ENCODE measurements at regions not wholly inside any gene's neighbourhood (a gene's known extent, or its start where the extent isn't known, plus 50 kb on each side); places are given as distances from the start of the nearest gene placed in this dataset.
"Not testable (repeated sequence)": the region's sequence is repeated elsewhere in the genome, so short reads cannot be mapped to it uniquely, and the experiment has no call there.

DNA sequence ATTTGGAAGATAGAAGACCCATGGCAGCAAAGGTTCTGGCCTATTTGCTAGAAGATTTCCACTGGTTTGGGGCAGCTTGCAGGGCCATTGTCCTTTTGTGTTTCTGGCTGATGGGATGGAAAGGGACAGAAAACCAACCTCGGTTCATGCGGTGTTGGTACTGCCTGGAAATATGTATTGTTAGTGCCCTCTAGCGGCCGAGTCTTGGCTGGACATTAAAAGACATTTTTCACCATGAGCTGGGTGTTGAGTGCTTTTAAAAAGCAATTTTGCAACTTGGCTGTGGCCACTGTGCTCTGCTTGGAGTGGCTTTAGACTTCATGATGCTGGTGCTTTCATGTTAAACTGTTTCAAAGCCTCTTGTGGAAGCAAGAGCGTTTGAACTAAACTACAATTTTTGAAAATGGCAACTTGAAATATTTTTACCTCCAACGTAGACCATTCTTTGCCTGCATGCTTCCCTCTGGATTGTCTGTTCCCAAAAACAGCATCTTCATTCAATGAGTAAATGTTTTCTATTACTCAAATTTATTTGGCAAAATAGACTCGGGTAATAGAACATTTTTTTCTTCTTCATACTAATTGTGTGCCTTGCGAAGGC, 102.7 kb upstream of the TBX5 start:
- DNase-seq (ENCODE audit: low spot score) = no peak
- intact Hi-C loops (cut with DNase I) = loop anchor here (2.0 kb wide), 1 partner anchor 342 kb away; no protein-coding TSS in a partner anchor

DNA sequence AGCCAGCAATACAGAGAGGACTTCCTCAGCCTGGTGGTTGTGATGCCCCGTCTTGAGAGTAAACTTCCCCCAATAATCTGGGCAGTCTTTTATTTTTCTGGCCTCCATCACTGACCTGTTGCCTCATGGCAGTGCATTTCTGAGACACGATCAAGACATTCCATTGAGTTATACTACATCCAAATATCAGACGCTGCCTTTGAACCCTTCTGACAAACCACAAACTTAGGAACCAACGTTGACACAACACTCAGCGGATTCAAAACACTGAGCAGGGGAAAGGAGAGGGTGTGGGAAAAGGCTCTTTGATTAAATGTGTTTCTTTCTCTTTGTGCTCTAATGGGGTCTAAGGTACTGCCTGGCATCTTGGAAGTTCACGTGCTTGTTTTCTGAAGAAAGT, 100.7 kb upstream of the TBX5 start:
- intact Hi-C loops (cut with DNase I) = loop anchor here (2.0 kb wide), 1 partner anchor 526 kb away; no protein-coding TSS in a partner anchor
- no peak for DNase-seq (ENCODE audit: low spot score)

DNA sequence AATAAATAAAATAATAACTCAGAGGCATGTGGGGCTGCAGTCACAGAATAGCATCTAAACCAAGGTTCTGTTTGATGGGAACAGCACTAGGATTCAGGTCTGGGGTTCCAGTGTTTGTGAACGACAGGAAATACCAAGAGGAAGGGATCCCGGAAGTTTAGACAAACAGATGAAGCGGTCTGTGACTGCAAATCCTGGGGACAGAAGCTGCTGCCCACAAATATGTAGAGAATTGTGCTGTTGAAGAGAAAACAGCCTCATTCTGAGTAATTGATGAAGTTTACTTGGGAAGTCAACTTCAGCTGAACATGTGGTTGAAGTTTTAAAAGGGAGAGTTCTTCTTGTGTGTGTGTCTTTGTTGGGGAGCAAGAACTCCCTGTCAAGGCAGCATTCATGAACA, 98.4 kb upstream of the TBX5 start:
- intact Hi-C loops (cut with DNase I) = no loop called here
- no peak for DNase-seq (ENCODE audit: low spot score)

DNA sequence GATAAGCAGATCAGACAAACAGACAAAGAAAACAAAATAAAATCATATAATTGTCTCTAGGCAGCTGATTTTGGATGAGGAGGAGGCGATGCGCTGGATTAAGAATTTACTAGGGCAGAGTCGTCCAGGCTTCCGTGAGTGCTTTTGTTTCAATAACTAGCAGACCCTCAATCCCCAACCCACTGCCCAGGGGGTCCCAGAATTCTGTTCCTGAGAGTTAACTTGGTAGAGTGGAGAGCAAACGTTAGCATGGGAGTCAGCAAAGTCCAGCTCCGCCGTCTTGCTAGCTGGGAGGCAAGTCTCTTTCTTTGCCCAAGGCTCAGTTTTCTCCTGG, 95.5 kb upstream of the TBX5 start:
- intact Hi-C loops (cut with DNase I) = no loop called here
- no peak for DNase-seq (ENCODE audit: low spot score)

DNA sequence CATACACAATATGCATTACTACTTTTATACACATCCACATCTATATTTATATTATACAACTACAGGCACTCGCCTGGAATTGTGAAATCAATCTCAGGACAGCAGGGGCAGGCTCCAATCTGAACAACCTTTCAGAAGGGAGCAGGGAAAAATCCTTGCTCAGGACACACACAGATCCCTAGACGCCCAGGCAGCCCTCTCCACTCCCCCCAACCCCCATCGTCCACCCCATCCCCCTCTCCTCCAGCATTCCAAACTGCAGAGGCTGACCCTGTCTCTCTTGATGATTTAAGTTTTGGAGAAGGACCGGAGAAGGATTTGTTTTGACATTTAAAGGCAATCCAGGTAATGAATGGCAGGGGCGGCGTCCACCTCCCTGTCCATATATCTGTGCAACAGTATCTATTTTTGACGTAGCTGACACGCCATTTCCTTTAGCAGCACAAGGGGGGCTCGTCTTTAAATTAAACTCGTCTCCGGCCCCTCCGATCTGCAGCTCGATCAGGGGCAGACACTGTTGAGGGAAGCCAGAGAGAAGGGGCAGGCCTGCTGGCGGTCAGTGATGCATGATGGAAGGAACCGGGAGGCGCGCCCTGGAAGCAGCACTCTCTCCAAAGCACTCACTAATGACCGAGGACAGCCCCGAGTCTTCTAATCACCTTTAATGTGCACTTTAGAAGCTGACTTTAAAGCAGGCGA, 95.0 kb upstream of the TBX5 start:
- intact Hi-C loops (cut with DNase I) = no loop called here
- DNase-seq (ENCODE audit: low spot score) = no peak

DNA sequence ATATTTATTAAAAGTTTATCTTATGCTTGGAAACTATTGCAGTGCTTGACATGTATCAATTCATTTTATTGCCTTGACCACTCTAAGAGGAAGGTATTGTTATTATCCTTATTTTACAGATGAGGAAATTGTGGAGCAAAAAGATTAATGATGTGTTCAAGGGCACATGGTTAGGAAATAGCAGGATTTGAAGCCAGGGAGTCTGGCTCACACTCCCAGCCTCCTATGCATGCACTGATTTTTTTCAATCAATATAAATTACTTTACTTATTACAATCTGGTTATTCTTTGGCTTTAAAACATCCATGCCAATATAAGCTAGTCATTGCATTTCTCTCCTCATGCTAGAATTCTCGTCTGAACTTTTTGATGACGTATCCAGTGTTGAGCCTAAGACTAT, 94.2 kb upstream of the TBX5 start:
- intact Hi-C loops (cut with DNase I) = no loop called here
- no peak for DNase-seq (ENCODE audit: low spot score)

DNA sequence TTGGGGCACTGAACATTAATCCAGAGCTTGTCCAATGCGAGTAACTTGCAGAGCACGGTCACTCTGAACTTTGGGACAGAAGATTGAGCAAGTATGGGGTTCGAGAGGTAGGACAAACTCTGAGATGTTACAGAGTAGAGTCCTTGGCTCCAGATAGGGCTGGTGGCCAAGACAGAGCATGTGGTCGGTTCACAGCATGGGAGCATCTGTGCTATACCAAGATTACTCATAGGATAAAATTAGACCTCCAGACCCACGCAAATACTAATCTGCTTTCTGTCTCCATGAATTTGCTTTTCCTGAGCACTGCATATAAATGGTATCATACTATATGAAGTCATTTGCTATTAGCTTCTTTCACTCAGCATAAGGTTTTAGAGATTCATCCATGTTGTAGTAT, 93.4 kb upstream of the TBX5 start:
- DNase-seq (ENCODE audit: low spot score) = no peak

DNA sequence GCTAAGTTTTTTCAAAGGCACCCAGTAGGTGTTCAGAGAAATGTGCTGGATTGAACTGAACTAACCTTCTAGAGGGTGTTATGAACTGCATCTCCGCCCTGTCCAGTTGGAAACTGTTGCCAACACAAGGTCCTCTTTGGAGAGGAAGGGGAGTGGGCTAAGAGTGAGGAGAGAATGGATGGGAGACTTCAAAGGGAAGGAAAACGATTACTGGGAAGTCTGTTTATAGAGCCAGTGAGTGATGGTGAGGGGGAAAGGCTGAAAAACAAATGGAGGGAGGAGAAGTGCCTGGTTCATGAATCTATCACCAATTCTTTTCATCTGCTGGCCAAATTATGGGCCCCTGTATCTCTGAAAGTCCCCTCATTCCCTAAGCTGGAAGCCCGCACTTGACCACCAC, 86.0 kb upstream of the TBX5 start:
- no peak for DNase-seq (ENCODE audit: low spot score)
- intact Hi-C loops (cut with DNase I) = no loop called here

More for the DNA sequence above, 93.4 kb upstream of the TBX5 start:
- intact Hi-C loops (cut with DNase I) = no loop called here

DNA sequence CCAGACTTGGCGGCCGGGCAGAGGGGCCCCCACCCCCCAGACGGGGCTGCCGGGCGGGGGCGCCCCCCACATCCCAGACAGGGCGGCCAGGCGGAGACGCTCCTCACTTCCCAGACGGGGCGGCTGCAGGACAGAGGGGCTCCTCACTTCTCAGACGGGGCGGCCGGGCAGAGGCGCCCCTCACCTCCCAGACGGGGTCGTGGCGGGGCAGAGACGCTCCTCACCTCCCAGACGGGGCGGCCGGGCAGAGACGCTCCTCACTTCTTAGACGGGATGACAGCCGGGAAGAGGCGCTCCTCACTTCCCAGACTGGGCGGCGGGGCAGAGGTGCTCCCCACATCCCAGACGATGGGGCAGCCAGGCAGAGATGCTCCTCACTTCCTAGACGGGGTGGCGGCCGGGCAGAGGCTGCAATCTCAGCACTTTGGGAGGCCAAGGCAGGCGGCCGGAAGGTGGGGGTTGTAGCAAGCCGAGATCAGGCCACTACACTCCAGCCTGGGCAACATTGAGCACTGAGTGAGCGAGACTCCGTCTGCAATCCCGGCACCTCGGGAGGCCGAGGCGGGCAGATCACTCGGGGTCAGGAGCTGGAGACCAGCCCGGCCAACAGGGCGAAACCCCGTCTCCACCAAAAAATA, 79.0 kb upstream of the TBX5 start:
- intact Hi-C loops (cut with DNase I); DNase-seq (ENCODE audit: low spot score): not testable (repeated sequence)

DNA sequence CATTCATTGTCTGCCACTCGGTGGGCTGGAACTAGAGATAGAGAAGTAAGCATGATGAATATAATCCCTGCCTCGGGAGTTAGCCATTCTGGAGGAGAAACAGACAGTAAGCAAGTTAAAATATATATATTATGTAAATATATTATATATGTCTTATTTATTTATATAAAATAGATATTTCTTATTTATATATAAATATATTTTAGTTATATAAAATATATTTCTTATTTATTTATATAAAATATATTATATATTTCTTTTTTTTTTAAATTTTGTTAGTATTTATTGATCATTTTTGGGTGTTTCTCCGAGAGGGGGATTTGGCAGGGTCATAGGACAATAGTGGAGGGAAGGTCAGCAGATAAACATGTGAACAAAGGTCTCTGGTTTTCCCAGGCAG, 78.1 kb upstream of the TBX5 start:
- no peak for DNase-seq (ENCODE audit: low spot score)
- intact Hi-C loops (cut with DNase I) = no loop called here

DNA sequence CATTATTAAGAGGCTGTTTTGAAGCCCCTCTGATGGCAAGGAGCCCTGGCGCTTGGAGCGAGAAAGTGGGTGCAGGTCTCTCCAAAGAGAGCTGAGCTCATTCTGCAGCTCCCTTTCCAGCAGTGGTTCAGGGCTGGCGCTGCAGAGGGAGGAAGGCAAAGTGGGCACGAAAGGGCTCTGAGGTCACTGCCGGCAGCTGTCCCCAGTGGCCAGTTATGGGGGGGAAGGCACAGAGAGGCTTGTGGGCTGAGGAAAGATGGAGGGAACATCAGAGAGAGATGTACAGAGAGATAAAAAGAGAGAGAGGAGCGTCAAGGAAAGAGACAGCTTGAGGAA, 75.2 kb upstream of the TBX5 start:
- intact Hi-C loops (cut with DNase I) = no loop called here
- no peak for DNase-seq (ENCODE audit: low spot score)

DNA sequence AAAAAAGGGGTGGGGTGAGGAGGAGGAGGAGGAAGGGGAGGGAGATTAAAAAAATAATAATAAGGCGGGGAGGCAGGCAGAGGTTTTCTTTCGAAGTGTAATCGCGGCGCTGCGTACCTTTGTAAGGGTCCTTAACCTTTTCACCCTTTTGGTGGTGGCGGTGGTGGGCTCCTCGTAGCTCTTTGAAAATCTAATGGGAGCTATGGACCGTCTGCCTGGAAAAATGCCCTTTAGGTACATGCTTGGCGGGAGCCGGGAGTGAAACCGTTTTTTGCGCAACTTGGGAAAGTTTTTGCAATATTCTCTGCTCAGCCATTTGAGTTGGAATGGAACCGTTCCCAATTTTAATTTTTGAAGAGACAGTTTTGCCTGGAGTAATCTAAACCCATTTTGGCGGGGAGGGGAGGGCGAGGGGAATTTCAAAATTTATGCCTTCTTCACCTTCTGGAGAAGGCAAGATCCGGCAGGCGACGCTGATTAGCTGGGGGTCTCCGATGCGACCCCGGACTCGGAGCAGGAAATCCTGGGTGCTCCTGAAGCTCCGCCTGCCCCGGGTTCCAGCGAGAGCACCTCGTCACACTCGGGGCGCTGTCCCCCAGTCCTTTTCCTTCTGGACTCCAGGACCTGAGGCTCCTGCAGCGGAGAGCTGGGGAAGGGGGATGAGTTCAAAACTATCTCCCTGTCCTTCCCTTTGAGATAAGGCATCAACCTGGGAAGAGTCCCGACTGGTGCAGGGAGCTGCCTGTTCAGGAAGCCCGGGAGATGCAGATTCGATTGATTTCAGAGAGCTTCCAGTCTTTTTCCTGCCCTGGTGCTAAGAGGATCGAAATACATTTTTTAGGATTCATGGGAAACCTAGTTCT, 74.6 kb upstream of the TBX5 start:
- intact Hi-C loops (cut with DNase I) = no loop called here
- DNase-seq (ENCODE audit: low spot score) = no peak

DNA sequence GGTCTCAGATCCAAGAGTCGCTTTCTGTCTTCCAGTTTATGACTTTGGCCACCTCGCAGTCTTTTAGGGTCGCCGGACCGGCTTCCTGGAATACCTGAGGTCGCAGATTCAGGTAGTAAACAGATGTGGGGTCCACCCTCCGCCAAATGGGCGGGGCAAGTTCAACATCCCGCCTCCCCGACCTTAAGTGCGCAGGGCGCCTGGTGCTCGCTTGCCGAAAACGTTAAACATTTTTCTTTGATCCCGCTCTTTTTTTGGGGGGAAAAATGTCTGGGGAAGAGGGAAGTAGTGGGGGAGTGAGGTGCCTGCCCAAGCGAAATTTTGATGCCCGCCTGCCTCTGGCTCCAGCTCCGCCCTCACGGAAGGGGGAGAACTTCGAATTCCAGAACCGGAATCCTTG, 73.9 kb upstream of the TBX5 start:
- intact Hi-C loops (cut with DNase I) = loop anchor here (5.0 to 10.0 kb wide), 2 partner anchors 123 to 235 kb away; no protein-coding TSS in a partner anchor
- DNase-seq (ENCODE audit: low spot score) = no peak

DNA sequence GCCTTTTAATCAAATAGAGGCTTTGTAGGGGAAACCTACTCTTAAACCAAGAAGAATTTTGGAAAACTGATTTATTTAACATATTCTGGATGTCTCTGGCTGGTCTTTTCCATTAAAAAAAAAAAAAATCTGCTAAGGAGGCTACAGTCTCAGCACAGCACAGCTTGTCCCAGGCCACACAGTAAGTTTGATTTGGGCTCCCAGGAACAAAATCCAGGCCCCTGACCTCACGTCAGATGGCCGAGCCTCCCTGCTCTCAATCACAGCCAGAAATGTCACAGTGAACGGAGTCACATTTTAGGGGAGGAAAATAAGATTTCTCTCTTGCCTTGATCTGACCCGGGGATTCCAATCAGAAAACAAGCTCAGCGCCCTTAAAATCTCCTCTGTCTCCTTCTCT, 72.9 kb upstream of the TBX5 start:
- DNase-seq (ENCODE audit: low spot score) = no peak
- intact Hi-C loops (cut with DNase I) = loop anchor here (5.0 to 10.0 kb wide), 2 partner anchors 122 to 234 kb away; no protein-coding TSS in a partner anchor

DNA sequence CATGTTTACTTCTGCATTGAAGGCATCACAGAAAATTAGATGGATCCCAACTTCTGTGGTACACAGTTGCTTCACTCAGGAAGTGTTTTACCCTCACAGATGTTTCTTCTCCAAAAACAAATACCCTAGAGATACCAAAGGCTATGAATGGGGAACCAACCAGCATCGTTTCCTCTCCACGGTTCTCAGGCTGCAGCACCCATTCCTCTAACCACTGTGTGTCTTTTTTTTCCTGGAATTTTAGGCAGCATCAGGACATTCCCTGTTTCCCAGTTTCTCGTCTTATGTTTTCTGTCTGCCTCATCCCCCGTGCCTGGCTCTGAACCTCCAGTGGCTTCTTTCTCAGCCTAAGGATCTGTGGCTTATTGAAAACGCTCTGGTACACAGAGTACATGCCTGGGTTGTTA, 72.0 kb upstream of the TBX5 start:
- DNase-seq (ENCODE audit: low spot score) = no peak
- intact Hi-C loops (cut with DNase I) = loop anchor here (5.0 to 10.0 kb wide), 2 partner anchors 121 to 233 kb away; no protein-coding TSS in a partner anchor

DNA sequence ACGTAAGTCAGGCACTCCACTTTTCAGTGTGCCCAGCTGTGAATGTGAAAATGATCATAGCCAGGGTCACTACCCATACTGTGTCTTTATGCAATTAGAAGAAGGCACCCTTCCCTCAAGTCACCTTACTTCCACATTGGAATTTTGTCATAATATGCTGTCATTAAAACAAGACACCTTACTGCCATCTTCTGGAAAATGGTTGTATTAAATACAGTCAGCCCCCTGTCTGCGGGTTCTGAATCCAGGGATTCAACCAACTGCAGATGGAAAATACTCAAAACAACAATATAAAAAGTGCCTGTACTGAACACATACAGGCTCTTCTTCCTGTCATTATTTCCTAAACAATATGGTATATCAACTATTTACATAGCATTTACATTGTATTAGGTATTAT, 70.2 kb upstream of the TBX5 start:
- DNase-seq (ENCODE audit: low spot score) = no peak
- intact Hi-C loops (cut with DNase I) = loop anchor here (1.0 to 10.0 kb wide), 3 partner anchors 119 to 310 kb away; no protein-coding TSS in a partner anchor

DNA sequence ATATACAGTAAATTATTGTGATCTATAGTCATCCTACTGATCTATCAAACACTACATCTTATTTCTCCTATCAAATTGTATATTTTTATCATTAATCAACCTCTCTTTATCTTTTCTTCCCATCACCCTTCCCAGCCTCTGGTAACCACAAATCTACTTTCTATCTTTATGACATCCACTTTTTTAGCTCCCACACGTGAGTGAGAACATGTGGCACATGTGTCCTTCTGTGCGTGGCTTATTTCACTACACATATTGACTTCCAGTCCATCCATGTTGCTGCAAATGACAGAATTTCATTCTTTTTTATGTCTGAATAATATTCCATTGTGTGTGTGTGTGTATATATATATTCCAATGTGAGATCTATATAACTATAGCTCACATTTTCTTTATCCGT, 67.8 kb upstream of the TBX5 start:
- intact Hi-C loops (cut with DNase I) = loop anchor here (10.0 kb wide), 1 partner anchor 229 kb away; no protein-coding TSS in a partner anchor
- DNase-seq (ENCODE audit: low spot score) = no peak

DNA sequence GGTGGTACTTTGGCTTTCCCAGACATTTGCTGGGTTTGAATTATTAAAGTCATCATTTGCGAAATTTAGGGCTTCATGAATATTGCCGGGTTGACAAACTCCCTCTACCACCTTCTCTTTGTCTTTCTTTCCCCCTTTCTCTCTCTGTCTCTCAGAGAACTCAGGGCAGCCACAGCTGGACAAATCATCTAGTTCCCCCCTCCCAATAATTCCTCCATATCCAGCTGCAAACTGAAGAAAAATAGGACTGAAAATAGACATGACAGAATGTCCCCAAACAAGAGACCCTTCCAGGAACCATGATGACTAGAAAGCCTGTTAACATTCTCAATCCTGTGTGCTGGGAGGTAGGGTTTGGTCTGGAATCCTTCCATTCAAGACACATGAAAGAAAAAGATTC, 67.1 kb upstream of the TBX5 start:
- no peak for DNase-seq (ENCODE audit: low spot score)
- intact Hi-C loops (cut with DNase I) = loop anchor here (10.0 kb wide), 1 partner anchor 228 kb away; no protein-coding TSS in a partner anchor

DNA sequence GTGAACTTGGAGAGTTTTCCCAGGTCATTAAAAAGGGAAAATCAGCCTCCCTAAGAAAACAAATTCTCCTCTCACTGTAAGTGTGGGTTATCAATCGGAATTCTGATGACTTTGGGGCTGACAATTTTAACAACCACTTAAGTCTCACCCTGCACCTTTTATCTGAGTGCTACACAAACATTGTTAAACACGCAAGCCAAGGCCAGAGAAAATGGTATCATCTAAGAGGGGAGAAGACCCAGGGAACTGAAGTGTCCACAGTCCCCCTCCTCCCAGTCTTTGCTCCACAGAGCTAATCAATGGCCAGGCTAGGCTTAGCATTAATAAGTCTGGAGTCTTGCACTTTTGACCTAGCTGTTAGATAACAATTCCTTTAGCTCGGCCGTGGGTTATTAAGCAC, 51.7 kb upstream of the TBX5 start:
- DNase-seq (ENCODE audit: low spot score) = no peak
- intact Hi-C loops (cut with DNase I) = no loop called here
